Peyer's patch (tissue), 4 donors: ENCODE measurements at regions not wholly inside any gene's neighbourhood (a gene's known extent, or its start where the extent isn't known, plus 50 kb on each side); places are given as distances from the start of the nearest gene placed in this dataset.

Experiments used
- DNase-seq, 3 donors: peaks; one replicate each; pipeline ENCODE4 v3.0.0-alpha.2; 2017 to 2019
- H3K27ac ChIP-seq, 4 donors: fragments of 200-600 bp; sonication (generic); one replicate each; pipeline ENCODE4 v1.5.1; 2016 to 2019
- H3K27me3 ChIP-seq, 2 donors: fragments of 200-600 bp; sonication (generic); one replicate each; pipeline ENCODE4 v1.5.1; 2019
- H3K36me3 ChIP-seq, 3 donors: fragments of 200-600 bp; sonication (generic); one replicate each; pipeline ENCODE4 v1.5.1; 2016 to 2019
- H3K4me1 ChIP-seq, 4 donors: fragments of 200-600 bp; sonication (generic); one replicate each; pipeline ENCODE4 v1.5.1; 2016 to 2019
- H3K4me3 ChIP-seq, 4 donors: fragments of 200-600 bp; sonication (generic); 1 replicate in 3 of 4; 2 replicates in 1 of 4; pipeline ENCODE4 v1.5.1; 2016 to 2019; ENCODE audit warnings: mild to moderate bottlenecking in 1 of 4
- H3K9me3 ChIP-seq, 4 donors: fragments of 200-600 bp; sonication (generic); one replicate each; pipeline ENCODE4 v1.5.1; 2016 to 2019; ENCODE audit warnings: mild to moderate bottlenecking in 1 of 4
- POLR2A ChIP-seq, 2 donors: fragments of 450-650 bp; IDR thresholded peaks; one replicate each; pipeline ENCODE4 v1.5.1; 2017; ENCODE audit warnings: antibody characterized with exemption in 2 of 2, mild to moderate bottlenecking in 2 of 2, moderate library complexity in 2 of 2
- TF ChIP-seq, protein P1 (sequence below), 6 experiments: fragments of 450-650 bp in 4 of 6; fragments of 200-600 bp in 2 of 6; sonication (generic) in 1 of 6; IDR thresholded peaks; one replicate each; pipeline ENCODE4 v1.5.1; 2017 to 2019; ENCODE audit warnings: antibody characterized with exemption in 6 of 6, mild to moderate bottlenecking in 3 of 6, moderate library complexity in 1 of 6

- Histone ChIP-seq H3K4me1 (no peaks in the 10 kb centered on the region), H3K27me3 (no peaks in the 10 kb centered on the region), H3K9me3 (no peaks in the 10 kb centered on the region), H3K4me3 (no peak overlapping the region), H3K36me3 (no peaks in the 10 kb centered on the region), H3K27ac (no peak overlapping the region)
- no peak for TF ChIP-seq POLR2A (IDR thresholded peaks at IDR 0.05)
- TF ChIP-seq, protein P1, sequence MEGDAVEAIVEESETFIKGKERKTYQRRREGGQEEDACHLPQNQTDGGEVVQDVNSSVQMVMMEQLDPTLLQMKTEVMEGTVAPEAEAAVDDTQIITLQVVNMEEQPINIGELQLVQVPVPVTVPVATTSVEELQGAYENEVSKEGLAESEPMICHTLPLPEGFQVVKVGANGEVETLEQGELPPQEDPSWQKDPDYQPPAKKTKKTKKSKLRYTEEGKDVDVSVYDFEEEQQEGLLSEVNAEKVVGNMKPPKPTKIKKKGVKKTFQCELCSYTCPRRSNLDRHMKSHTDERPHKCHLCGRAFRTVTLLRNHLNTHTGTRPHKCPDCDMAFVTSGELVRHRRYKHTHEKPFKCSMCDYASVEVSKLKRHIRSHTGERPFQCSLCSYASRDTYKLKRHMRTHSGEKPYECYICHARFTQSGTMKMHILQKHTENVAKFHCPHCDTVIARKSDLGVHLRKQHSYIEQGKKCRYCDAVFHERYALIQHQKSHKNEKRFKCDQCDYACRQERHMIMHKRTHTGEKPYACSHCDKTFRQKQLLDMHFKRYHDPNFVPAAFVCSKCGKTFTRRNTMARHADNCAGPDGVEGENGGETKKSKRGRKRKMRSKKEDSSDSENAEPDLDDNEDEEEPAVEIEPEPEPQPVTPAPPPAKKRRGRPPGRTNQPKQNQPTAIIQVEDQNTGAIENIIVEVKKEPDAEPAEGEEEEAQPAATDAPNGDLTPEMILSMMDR (IDR thresholded peaks at IDR 0.05): no peak
- DNase-seq: no peak
Observed at GRCh38 chr5:105961572-105961971, 1709.2 kb downstream of the EFNA5 start.

DNA sequence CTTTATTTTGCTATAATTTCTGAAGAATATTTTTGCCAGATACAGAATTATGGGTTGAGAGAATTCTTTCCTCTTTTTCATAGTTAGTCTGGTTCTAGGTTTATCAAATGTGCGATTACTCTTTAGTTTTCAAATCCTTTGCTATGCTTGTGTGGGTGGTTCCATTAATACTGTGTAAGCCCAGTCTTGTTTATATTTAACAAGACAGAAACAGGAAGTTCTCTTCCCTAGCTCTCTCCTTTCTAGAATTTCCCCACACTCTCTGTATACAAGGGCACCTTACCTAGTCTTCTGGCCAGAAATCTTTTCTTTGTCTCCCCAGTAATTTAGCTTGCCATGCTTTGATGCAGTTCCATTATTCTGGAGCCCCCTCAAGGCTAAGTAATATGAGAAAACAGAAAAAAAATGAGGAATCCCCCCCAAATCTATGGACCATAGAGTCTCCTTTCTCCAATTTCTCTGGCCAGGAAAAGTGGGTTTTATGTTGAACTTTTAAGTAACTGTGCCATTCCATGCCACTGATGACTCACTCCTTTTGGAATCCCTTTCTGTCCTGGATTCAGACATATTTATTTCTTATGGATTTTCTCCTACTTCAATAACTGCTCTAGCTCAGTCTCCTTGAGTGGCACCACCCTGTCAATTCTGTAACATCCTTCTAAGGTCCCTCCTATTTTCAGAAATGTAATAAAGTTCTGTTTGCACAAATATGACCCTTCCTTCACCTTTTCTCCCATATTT lies 1714.1 kb downstream of the EFNA5 start:
- no peaks in the 10 kb centered on the region for H3K4me1 ChIP-seq
- no peaks in the 10 kb centered on the region for H3K9me3 ChIP-seq
- no peak overlapping the region for H3K27ac ChIP-seq
- no peaks in the 10 kb centered on the region for H3K36me3 ChIP-seq
- DNase-seq: no peak
- H3K4me3 ChIP-seq: no peak overlapping the region
- no peak for TF ChIP-seq POLR2A (IDR thresholded peaks at IDR 0.05)
- TF ChIP-seq, protein P1 (IDR thresholded peaks at IDR 0.05): no peak
- no peaks in the 10 kb centered on the region for H3K27me3 ChIP-seq

DNA sequence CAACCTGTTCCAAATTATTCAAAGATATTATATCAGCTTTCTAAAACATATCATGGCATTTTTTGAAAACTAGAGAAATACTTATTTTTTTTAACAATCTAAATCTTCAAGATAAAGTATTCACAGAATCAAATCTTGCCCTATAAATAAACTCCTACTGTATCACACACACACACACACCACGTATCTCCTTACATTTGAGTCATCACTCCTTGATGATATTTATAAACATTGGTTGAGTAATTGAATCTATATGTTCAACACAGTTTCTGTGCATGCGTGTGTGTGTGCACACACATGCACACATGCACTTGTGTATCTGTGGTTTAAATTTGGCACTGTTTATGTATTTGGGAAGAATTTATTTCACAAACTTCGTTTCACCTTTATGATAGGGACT lies 1716.4 kb downstream of the EFNA5 start:
- Histone ChIP-seq H3K27me3 (no peaks in the 10 kb centered on the region), H3K36me3 (no peaks in the 10 kb centered on the region), H3K4me1 (no peaks in the 10 kb centered on the region), H3K27ac (no peak overlapping the region), H3K9me3 (no peaks in the 10 kb centered on the region), H3K4me3 (no peak overlapping the region)
- TF ChIP-seq, protein P1 (IDR thresholded peaks at IDR 0.05): no peak
- TF ChIP-seq POLR2A (IDR thresholded peaks at IDR 0.05): no peak
- DNase-seq: no peak

DNA sequence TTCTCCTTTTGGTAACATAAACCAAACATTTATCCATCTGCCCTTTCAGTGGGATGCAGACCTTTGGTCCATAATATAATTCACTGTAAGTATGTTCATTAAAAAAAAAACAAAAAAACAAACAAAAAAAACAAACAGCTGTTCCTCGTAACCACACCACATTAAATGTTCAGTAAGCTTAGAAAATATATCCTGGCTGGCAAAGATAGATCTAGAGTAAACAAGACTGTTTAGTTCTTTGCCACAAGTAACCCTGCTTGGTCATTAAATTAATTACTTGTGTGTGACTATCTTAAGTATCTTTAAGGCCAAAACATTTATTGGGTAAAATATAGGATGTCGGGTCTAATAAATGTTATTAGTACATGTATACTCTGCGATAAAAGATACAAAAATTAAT lies 1717.1 kb downstream of the EFNA5 start:
- no peak overlapping the region for H3K4me3 ChIP-seq
- no peaks in the 10 kb centered on the region for H3K4me1 ChIP-seq
- DNase-seq: no peak
- H3K27ac ChIP-seq: no peak overlapping the region
- no peaks in the 10 kb centered on the region for H3K27me3 ChIP-seq
- H3K36me3 ChIP-seq: no peaks in the 10 kb centered on the region
- TF ChIP-seq, protein P1 (IDR thresholded peaks at IDR 0.05): no peak
- no peak for TF ChIP-seq POLR2A (IDR thresholded peaks at IDR 0.05)
- no peaks in the 10 kb centered on the region for H3K9me3 ChIP-seq

- Histone ChIP-seq H3K27me3 (no peaks in the 10 kb centered on the region), H3K9me3 (no peaks in the 10 kb centered on the region), H3K4me1 (no peaks in the 10 kb centered on the region), H3K4me3 (no peak overlapping the region), H3K36me3 (no peaks in the 10 kb centered on the region), H3K27ac (no peak overlapping the region)
- no peak for DNase-seq
- no peak for TF ChIP-seq POLR2A (IDR thresholded peaks at IDR 0.05)
Observed at GRCh38 chr5:105952875-105953274, 1717.9 kb downstream of the EFNA5 start.

- H3K9me3 ChIP-seq: no peaks in the 10 kb centered on the region
- no peaks in the 10 kb centered on the region for H3K27me3 ChIP-seq
- no peak for DNase-seq
- H3K27ac ChIP-seq: no peak overlapping the region
- no peak for TF ChIP-seq POLR2A (IDR thresholded peaks at IDR 0.05)
- TF ChIP-seq, protein P1 (IDR thresholded peaks at IDR 0.05): no peak
- no peaks in the 10 kb centered on the region for H3K36me3 ChIP-seq
- no peaks in the 10 kb centered on the region for H3K4me1 ChIP-seq
- H3K4me3 ChIP-seq: no peak overlapping the region
Observed at GRCh38 chr5:105947461-105947860, 1723.3 kb downstream of the EFNA5 start.
